Peyer's patch (tissue), 4 donors: ENCODE measurements at regions not wholly inside any gene's neighbourhood (a gene's known extent, or its start where the extent isn't known, plus 50 kb on each side); places are given as distances from the start of the nearest gene placed in this dataset.

Experiments used
- CTCF ChIP-seq, 6 experiments: fragments of 450-650 bp in 4 of 6; fragments of 200-600 bp in 2 of 6; sonication (generic) in 1 of 6; IDR thresholded peaks; one replicate each; pipeline ENCODE4 v1.5.1; 2017 to 2019; ENCODE audit warnings: antibody characterized with exemption in 6 of 6, mild to moderate bottlenecking in 3 of 6, moderate library complexity in 1 of 6
- POLR2A ChIP-seq, 2 donors: fragments of 450-650 bp; IDR thresholded peaks; one replicate each; pipeline ENCODE4 v1.5.1; 2017; ENCODE audit warnings: antibody characterized with exemption in 2 of 2, mild to moderate bottlenecking in 2 of 2, moderate library complexity in 2 of 2

- TF ChIP-seq CTCF (IDR thresholded peaks at IDR 0.05): no peak
- TF ChIP-seq POLR2A (IDR thresholded peaks at IDR 0.05): no peak
These were observed 153.7 kb upstream of the OLIG3 start for GRCh38 chr6:137647762-137648447.
